AG09319 (cell line): ENCODE measurements at regions not wholly inside any gene's neighbourhood (a gene's known extent, or its start where the extent isn't known, plus 50 kb on each side); places are given as distances from the start of the nearest gene placed in this dataset.

Experiments used
- DNase-seq: peaks from one replicate; pipeline ENCODE4 v3.0.0-alpha.2; 2010; ENCODE audit warnings: low read depth; ENCODE audit errors: extremely low read depth
- CTCF ChIP-seq: IDR thresholded peaks from 2 replicates; pipeline ENCODE4 v1.5.1; 2011; ENCODE audit warnings: low read depth, mild to moderate bottlenecking, inconsistent platforms, low read length, moderate library complexity

- TF ChIP-seq CTCF, result no peak; the same call in 1 of the 2 replicates
- no peak for DNase-seq
Observed at GRCh38 chr1:239174880-239175279, 211.5 kb upstream of the CHRM3 start.

- DNase-seq, result no peak
- TF ChIP-seq CTCF, result no peak
Observed at GRCh38 chr1:239170828-239171227, 215.5 kb upstream of the CHRM3 start.

GRCh38 chr1:239169276-239169675, 217.1 kb upstream of the CHRM3 start:
- TF ChIP-seq CTCF, result no peak
- DNase-seq, result no peak

GRCh38 chr1:239164451-239165180, 221.8 kb upstream of the CHRM3 start:
- TF ChIP-seq CTCF, result no peak
- no peak for DNase-seq

GRCh38 chr1:239155466-239156091, 230.8 kb upstream of the CHRM3 start:
- no peak for DNase-seq
- TF ChIP-seq CTCF, result no peak

- no peak for TF ChIP-seq CTCF
- DNase-seq, result no peak
Observed at GRCh38 chr1:239151937-239152336, 234.4 kb upstream of the CHRM3 start.

- TF ChIP-seq CTCF, result no peak
- no peak for DNase-seq
Observed at GRCh38 chr1:239140968-239141367, 245.4 kb upstream of the CHRM3 start.
